ENCODE measurements at regions not wholly inside any gene's neighbourhood (a gene's known extent, or its start where the extent isn't known, plus 50 kb on each side); places are given as distances from the start of the nearest gene placed in this dataset.

DNA sequence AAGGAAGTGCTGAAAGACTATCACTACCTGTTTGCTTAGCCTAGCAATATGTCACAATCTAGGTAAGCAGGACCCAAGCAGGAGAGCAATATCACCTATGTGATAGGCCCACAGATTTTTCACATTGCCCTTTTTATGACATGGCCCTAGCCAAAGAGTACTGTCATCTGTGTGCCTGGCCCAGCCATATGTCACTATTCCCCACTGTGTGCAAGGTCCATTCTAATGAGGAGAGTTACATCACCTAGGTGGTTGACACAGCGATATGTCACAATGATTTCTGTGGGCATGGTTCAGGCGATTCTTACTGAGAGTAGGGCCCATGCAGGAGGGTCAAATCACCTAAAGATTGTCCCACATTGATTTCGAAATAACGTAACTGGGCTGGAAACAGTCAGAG lies 967.7 kb upstream of the AMELY start:
- TF ChIP-seq, protein P1, sequence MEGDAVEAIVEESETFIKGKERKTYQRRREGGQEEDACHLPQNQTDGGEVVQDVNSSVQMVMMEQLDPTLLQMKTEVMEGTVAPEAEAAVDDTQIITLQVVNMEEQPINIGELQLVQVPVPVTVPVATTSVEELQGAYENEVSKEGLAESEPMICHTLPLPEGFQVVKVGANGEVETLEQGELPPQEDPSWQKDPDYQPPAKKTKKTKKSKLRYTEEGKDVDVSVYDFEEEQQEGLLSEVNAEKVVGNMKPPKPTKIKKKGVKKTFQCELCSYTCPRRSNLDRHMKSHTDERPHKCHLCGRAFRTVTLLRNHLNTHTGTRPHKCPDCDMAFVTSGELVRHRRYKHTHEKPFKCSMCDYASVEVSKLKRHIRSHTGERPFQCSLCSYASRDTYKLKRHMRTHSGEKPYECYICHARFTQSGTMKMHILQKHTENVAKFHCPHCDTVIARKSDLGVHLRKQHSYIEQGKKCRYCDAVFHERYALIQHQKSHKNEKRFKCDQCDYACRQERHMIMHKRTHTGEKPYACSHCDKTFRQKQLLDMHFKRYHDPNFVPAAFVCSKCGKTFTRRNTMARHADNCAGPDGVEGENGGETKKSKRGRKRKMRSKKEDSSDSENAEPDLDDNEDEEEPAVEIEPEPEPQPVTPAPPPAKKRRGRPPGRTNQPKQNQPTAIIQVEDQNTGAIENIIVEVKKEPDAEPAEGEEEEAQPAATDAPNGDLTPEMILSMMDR (IDR thresholded peaks at IDR 0.05; ENCODE audit: low read depth, low read length): no peak
- TF ChIP-seq EZH2phosphoT487 (IDR thresholded peaks at IDR 0.05; ENCODE audit: low read depth): no peak

All from OCI-LY3 (cell line).